K562 (cell line): ENCODE measurements at regions not wholly inside any gene's neighbourhood (a gene's known extent, or its start where the extent isn't known, plus 50 kb on each side); places are given as distances from the start of the nearest gene placed in this dataset.

Experiments used
- ATAC-seq: fragments of 200-7000 bp; cut with Tn5 transposase; 3 replicates; pipeline ENCODE4 v1.9.1; 2020; ENCODE audit warnings: moderate library complexity
- BruUV-seq: library from RNA; stranded (reverse); fragments of 400-500 nt; replicated peaks from 2 replicates; lab custom pipeline; 2021; lab: Mats Ljungman, UMichigan
- CTCF ChIA-PET: fragments of 300-600 bp; formaldehyde crosslinking; extraction: SDS; loops from one replicate; lab custom pipeline; 2021; ENCODE audit warnings: low intra/inter-chr PET ratio; lab: Yijun Ruan, JAX
- POLR2A ChIA-PET: fragments of 300-600, 350-650 bp; sonication (Branson Sonifier 250); formaldehyde crosslinking; extraction: SDS; loops from one replicate; lab custom pipeline; 2021; ENCODE audit warnings: antibody characterized with exemption, inconsistent platforms; lab: Yijun Ruan, JAX
- DNase-seq, 4 experiments: peaks; one replicate each; pipeline versions ENCODE4 v3.0.0 to v3.0.0-alpha.2; 2011 to 2018; ENCODE audit warnings: low spot score in 3 of 4, mixed read lengths in 3 of 4; ENCODE audit errors: extremely low read depth in 1 of 4
- FAIRE-seq: peaks from 2 replicates; lab custom pipeline; 2011; peaks lifted over from hg19 to GRCh38; lab: Jason Lieb, UNC
- H2AFZ ChIP-seq: 2 replicates; pipeline ENCODE4 v1.6.0; 2011; ENCODE audit warnings: low read depth, low read length, control low read depth, inconsistent platforms
- H3K27ac ChIP-seq: fragments of 200-600 bp; 3 replicates; pipeline ENCODE4 v1.8.0; 2011; ENCODE audit warnings: low read depth, mild to moderate bottlenecking, control low read depth, inconsistent platforms, low read length, moderate library complexity, mixed read lengths; ENCODE audit errors: extremely low read depth
- H3K27me3 ChIP-seq, 2 experiments: fragments of 300-600 bp in 1 of 2; 2 replicates in 1 of 2; 3 replicates in 1 of 2; pipeline versions ENCODE4 v1.6.0 to v1.8.0; 2011; ENCODE audit warnings: inconsistent platforms in 2 of 2, low read length in 2 of 2, mild to moderate bottlenecking in 1 of 2, mixed read lengths in 1 of 2, moderate library complexity in 1 of 2; ENCODE audit not compliant: control insufficient read depth in 2 of 2, insufficient read depth in 2 of 2
- H3K36me3 ChIP-seq: fragments of 300-600 bp; 3 replicates; pipeline ENCODE4 v1.8.0; 2011; ENCODE audit warnings: mild to moderate bottlenecking, low read length, inconsistent platforms; ENCODE audit not compliant: control insufficient read depth, insufficient read depth
- H3K4me1 ChIP-seq, 2 experiments: fragments of 200-600 bp in 1 of 2; replicated peaks in 1 of 2; 2 replicates in 1 of 2; 3 replicates in 1 of 2; pipeline versions ENCODE4 v1.5.1 to v1.8.0; 2011; ENCODE audit warnings: inconsistent platforms in 2 of 2, low read length in 2 of 2, mild to moderate bottlenecking in 1 of 2, mixed read lengths in 1 of 2, moderate library complexity in 1 of 2; ENCODE audit not compliant: control insufficient read depth in 2 of 2, insufficient read depth in 2 of 2
- H3K4me2 ChIP-seq: 2 replicates; pipeline ENCODE4 v1.6.1; 2011; ENCODE audit warnings: low read length, control low read depth, inconsistent platforms, mixed read lengths; ENCODE audit not compliant: insufficient read depth
- H3K4me3 ChIP-seq: fragments of 200-600 bp; sonication (generic), shearing (Covaris generic); 2 replicates; pipeline ENCODE4 v1.5.1; 2016; ENCODE audit warnings: control low read depth, inconsistent platforms
- H3K79me2 ChIP-seq: fragments of 200-600 bp; 3 replicates; pipeline ENCODE4 v1.8.0; 2011; ENCODE audit warnings: low read length, inconsistent platforms; ENCODE audit not compliant: control insufficient read depth, insufficient read depth
- H3K9ac ChIP-seq, 2 experiments: 2 replicates each; pipeline versions ENCODE4 v1.6.0 to v1.6.1; 2011; ENCODE audit warnings: low read depth in 2 of 2, low read length in 2 of 2, control low read depth in 1 of 2, inconsistent platforms in 1 of 2, mild to moderate bottlenecking in 1 of 2, mixed read lengths in 1 of 2; ENCODE audit not compliant: insufficient read depth in 1 of 2
- H3K9me1 ChIP-seq: one replicate; pipeline ENCODE4 v1.6.0; 2011; ENCODE audit warnings: inconsistent platforms, mild to moderate bottlenecking, low read length, moderate library complexity; ENCODE audit not compliant: control insufficient read depth, insufficient read depth
- H3K9me3 ChIP-seq: replicated peaks from 2 replicates; pipeline ENCODE4 v1.5.1; 2011; ENCODE audit warnings: low read depth, low read length, inconsistent platforms; ENCODE audit not compliant: control insufficient read depth, insufficient read depth
- H4K20me1 ChIP-seq: replicated peaks from 2 replicates; pipeline ENCODE4 v1.6.1; 2011; ENCODE audit warnings: low read length, inconsistent platforms, mixed read lengths; ENCODE audit not compliant: control insufficient read depth, insufficient read depth
- C11orf30 ChIP-seq: fragments of 450-650 bp; IDR thresholded peaks from 2 replicates; pipeline ENCODE4 v1.6.1; 2016; ENCODE audit warnings: low read depth, mild to moderate bottlenecking
- CGGBP1 ChIP-seq: fragments of 250-450 bp; sonication (Bioruptor Pico); IDR thresholded peaks from 2 replicates; pipeline ENCODE4 v1.9.0; 2021; ENCODE audit warnings: mild to moderate bottlenecking
- E2F8 ChIP-seq: fragments of 450-650 bp; IDR thresholded peaks from 2 replicates; pipeline ENCODE4 v1.7.1; 2018; ENCODE audit warnings: mild to moderate bottlenecking, low read depth; ENCODE audit not compliant: partially characterized antibody
- NCOA4 ChIP-seq: fragments of 450-650 bp; IDR thresholded peaks from 2 replicates; pipeline ENCODE4 v1.6.1; 2018; ENCODE audit warnings: mild to moderate bottlenecking; ENCODE audit not compliant: partially characterized antibody
- SFPQ ChIP-seq: fragments of 200-400 bp; formaldehyde crosslinking; IDR thresholded peaks from 2 replicates; pipeline ENCODE4 v1.6.1; 2017; ENCODE audit warnings: mild to moderate bottlenecking, low read depth, low read length, moderate library complexity
- ZNF263 ChIP-seq: sonication (generic); formaldehyde crosslinking; IDR thresholded peaks from 2 replicates; pipeline ENCODE4 v1.8.0; 2022; ENCODE audit warnings: mild to moderate bottlenecking, missing genetic modification reagents, borderline replicate concordance
- WGBS: fragments of 100-300 bp; shearing (Covaris generic); methylation state at CpG from one replicate; pipeline ENCODE4 v1.1.6; 2016; ENCODE audit warnings: low coverage, mixed read lengths; ENCODE audit not compliant: insufficient coverage; ENCODE audit errors: missing lambda C conversion rate; 5-methylcytosine and 5-hydroxymethylcytosine counted together
- in situ Hi-C: fragments of 300-500 bp; cut with MboI; formaldehyde crosslinking; loops from 4 replicates; pipeline ENCODE4 v1.15.0; 2018; ENCODE audit warnings: inconsistent platforms, mixed read lengths
- intact Hi-C: fragments of 100-400 bp; cut with micrococcal nuclease; formaldehyde crosslinking; loops from 2 replicates; pipeline ENCODE4 v1.14.2; 2022

GRCh38 chr22:27168681-27169080, 511.3 kb downstream of the MIAT start:
- ChIA-PET POLR2A (interaction anchor here (0.9 kb wide), 1 partner anchor 10 kb away, joined by 3 read pairs; no protein-coding TSS in a partner anchor), CTCF (no interaction called here)
- in situ Hi-C loops: no loop called here
- no peak for FAIRE-seq
- Histone ChIP-seq H3K9me1 (no peaks in the 10 kb centered on the region), H3K79me2 (no peaks in the 10 kb centered on the region), H4K20me1 (no peaks in the 10 kb centered on the region), H3K4me2 (no peak overlapping the region), H3K4me1 (no peaks in the 10 kb centered on the region), H3K4me3 (no peak overlapping the region), H3K27ac (no peak overlapping the region), H2AFZ (no peak overlapping the region), H3K9me3 (no peaks in the 10 kb centered on the region), H3K9ac (no peak overlapping the region), H3K36me3 (no peaks in the 10 kb centered on the region), H3K27me3 (no peaks in the 10 kb centered on the region; a peak in 1 of 5 replicates)
- BruUV-seq: no TSS peak
- no peak for DNase-seq
- TF ChIP-seq SFPQ (no peak), C11orf30 (no peak), ZNF263 (CRISPR knock-in tag) (no peak), CGGBP1 (no peak), E2F8 (no peak), NCOA4 (no peak)
- intact Hi-C loops: no loop called here
- 0% methylated on average over 2 of the region's 3 CpGs for WGBS
- ATAC-seq: no peak
